GM23338 (cell line): ENCODE measurements at regions not wholly inside any gene's neighbourhood (a gene's known extent, or its start where the extent isn't known, plus 50 kb on each side); places are given as distances from the start of the nearest gene placed in this dataset.

Experiments
- ATAC-seq: fragments of 200-7000 bp; cut with Tn5 transposase; 3 replicates; pipeline ENCODE4 v1.9.1; 2020
- DNase-seq: peaks from one replicate; pipeline ENCODE4 v3.0.0-alpha.2; 2015; ENCODE audit warnings: low spot score
- H2AFZ ChIP-seq: fragments of 200-600 bp; sonication (generic); 2 replicates; pipeline ENCODE4 v1.8.0; 2016; ENCODE audit warnings: antibody characterized with exemption, mild to moderate bottlenecking, moderate library complexity
- H3F3A ChIP-seq: fragments of 200-600 bp; sonication (generic); replicated peaks from 2 replicates; pipeline ENCODE4 v1.8.0; 2017; ENCODE audit warnings: antibody characterized with exemption, mixed run types, low read depth
- H3K27ac ChIP-seq: fragments of 200-600 bp; sonication (generic); 2 replicates; pipeline ENCODE4 v1.6.1; 2016; ENCODE audit warnings: low read depth
- H3K27me3 ChIP-seq: fragments of 200-600 bp; sonication (generic); 2 replicates; pipeline ENCODE4 v1.8.0; 2016; ENCODE audit warnings: mild to moderate bottlenecking, mixed run types, moderate library complexity; ENCODE audit not compliant: insufficient read depth
- H3K36me3 ChIP-seq: fragments of 200-600 bp; sonication (generic); 2 replicates; pipeline ENCODE4 v1.8.0; 2016; ENCODE audit warnings: mild to moderate bottlenecking; ENCODE audit not compliant: insufficient read depth
- H3K4me1 ChIP-seq: fragments of 200-600 bp; sonication (generic); 2 replicates; pipeline ENCODE4 v1.8.0; 2016; ENCODE audit warnings: mild to moderate bottlenecking, moderate library complexity; ENCODE audit not compliant: insufficient read depth
- H3K4me2 ChIP-seq: fragments of 200-600 bp; sonication (generic); 2 replicates; pipeline ENCODE4 v1.7.1; 2017; ENCODE audit warnings: mixed run types
- H3K4me3 ChIP-seq: fragments of 200-600 bp; sonication (generic); 2 replicates; pipeline ENCODE4 v1.6.1; 2016; ENCODE audit warnings: mixed run types
- H3K79me2 ChIP-seq: fragments of 200-600 bp; sonication (generic); replicated peaks from 2 replicates; pipeline ENCODE4 v1.8.0; 2017; ENCODE audit warnings: mild to moderate bottlenecking; ENCODE audit not compliant: insufficient read depth
- H3K9me2 ChIP-seq: fragments of 200-600 bp; sonication (generic); 2 replicates; pipeline ENCODE4 v1.8.0; 2017; ENCODE audit not compliant: insufficient read depth
- H4K20me1 ChIP-seq: fragments of 200-600 bp; sonication (generic); replicated peaks from 2 replicates; pipeline ENCODE4 v1.8.0; 2017; ENCODE audit warnings: mild to moderate bottlenecking; ENCODE audit not compliant: insufficient read depth
- H3K27ac Mint-ChIP-seq: 2 replicates; pipeline ENCODE4 v1.8.0; 2020; ENCODE audit warnings: inconsistent platforms, mild to moderate bottlenecking, moderate library complexity, mixed read lengths
- H3K27me3 Mint-ChIP-seq: 3 replicates; pipeline ENCODE4 v1.8.0; 2022; ENCODE audit warnings: low read depth, mild to moderate bottlenecking, moderate library complexity, mixed read lengths, inconsistent platforms; ENCODE audit not compliant: insufficient read depth, poor library complexity
- H3K36me3 Mint-ChIP-seq: 3 replicates; pipeline ENCODE4 v1.8.0; 2021; ENCODE audit warnings: low read depth, mild to moderate bottlenecking, inconsistent platforms, moderate library complexity, mixed read lengths
- H3K4me1 Mint-ChIP-seq: 3 replicates; pipeline ENCODE4 v1.8.0; 2020; ENCODE audit warnings: mild to moderate bottlenecking, inconsistent platforms, mixed read lengths
- H3K4me3 Mint-ChIP-seq: 3 replicates; pipeline ENCODE4 v1.8.0; 2021; ENCODE audit warnings: moderate library complexity, mild to moderate bottlenecking, inconsistent platforms, mixed read lengths
- H3K9me3 Mint-ChIP-seq: 3 replicates; pipeline ENCODE4 v1.8.0; 2020; ENCODE audit warnings: moderate library complexity, mild to moderate bottlenecking, inconsistent platforms, mixed read lengths
- CREB1 ChIP-seq: fragments of 250-450 bp; sonication (Bioruptor Pico); IDR thresholded peaks from 2 replicates; pipeline ENCODE4 v1.5.0; 2020; ENCODE audit warnings: low read depth, mild to moderate bottlenecking, moderate library complexity
- EZH2phosphoT487 ChIP-seq: fragments of 200-600 bp; sonication (generic); IDR thresholded peaks from one replicate; pipeline ENCODE4 v1.8.1; 2018; ENCODE audit warnings: antibody characterized with exemption; ENCODE audit not compliant: unreplicated experiment
- NANOG ChIP-seq: IDR thresholded peaks from 2 replicates; pipeline ENCODE4 v1.6.1; 2016; ENCODE audit warnings: antibody characterized with exemption, borderline replicate concordance
- POLR2AphosphoS5 ChIP-seq: IDR thresholded peaks from 2 replicates; pipeline ENCODE4 v1.6.1; 2016; ENCODE audit warnings: antibody characterized with exemption, low read depth
- STAT1 ChIP-seq: IDR thresholded peaks from one replicate; pipeline ENCODE4 v1.6.1; 2016; ENCODE audit warnings: antibody characterized with exemption; ENCODE audit not compliant: unreplicated experiment
- ZNF462 ChIP-seq: fragments of 250-450 bp; sonication (Bioruptor Pico); IDR thresholded peaks from 2 replicates; pipeline ENCODE4 v1.5.0; 2020; ENCODE audit warnings: mild to moderate bottlenecking, moderate library complexity
- TF ChIP-seq, protein P1 (sequence below): IDR thresholded peaks from one replicate; pipeline ENCODE4 v1.6.1; 2018; ENCODE audit warnings: antibody characterized with exemption; ENCODE audit not compliant: unreplicated experiment
- TF ChIP-seq, protein P2 (sequence below): IDR thresholded peaks from 2 replicates; pipeline ENCODE4 v1.6.1; 2016; ENCODE audit warnings: antibody characterized with exemption

DNA sequence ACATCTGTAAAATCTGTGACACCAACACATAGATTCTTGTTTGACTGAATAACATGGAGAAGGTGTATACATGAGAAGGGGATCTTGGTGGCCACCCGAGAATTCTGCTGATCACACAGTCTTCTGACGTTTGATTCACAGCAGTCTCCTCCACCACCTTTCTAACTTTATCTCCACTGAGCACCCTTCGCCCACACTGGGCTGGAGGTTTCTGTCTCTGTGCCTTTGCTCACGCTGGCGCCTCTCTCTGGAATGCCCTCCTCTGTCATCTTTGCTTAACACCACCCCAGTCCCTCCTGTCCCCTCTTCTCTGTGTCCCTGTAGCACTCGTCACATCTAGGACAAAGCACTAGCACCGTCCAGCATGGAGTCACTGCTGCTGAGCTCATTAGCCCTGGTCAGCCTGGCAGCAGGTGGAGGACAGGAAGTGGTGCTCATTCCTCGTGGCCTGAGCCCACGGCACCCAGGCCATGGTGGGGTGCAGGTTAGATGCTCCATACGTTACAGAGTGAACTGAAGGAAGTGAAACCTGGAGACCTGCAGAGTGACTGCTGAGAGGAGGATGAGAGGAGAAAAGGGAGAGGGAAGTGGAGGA is 384.6 kb downstream of the UQCRFS1 start:
- Histone ChIP-seq H4K20me1 (no peaks in the 10 kb centered on the region), H3K27ac (no peak overlapping the region), H3K36me3 (no peaks in the 10 kb centered on the region), H3K79me2 (no peaks in the 10 kb centered on the region), H3K27me3 (no peaks in the 10 kb centered on the region), H3K9me2 (peaks cover 20% of the 10 kb centered on the region), H3K4me3 (no peak overlapping the region), H2AFZ (no peak overlapping the region), H3K4me2 (no peak overlapping the region), H3F3A (no peaks in the 10 kb centered on the region), H3K4me1 (peaks cover 17% of the 10 kb centered on the region)
- H3K9me3 Mint-ChIP-seq = no peaks in the 10 kb centered on the region
- H3K27me3 Mint-ChIP-seq = peaks cover 4% of the 10 kb centered on the region
- peaks cover 23% of the 10 kb centered on the region for H3K4me1 Mint-ChIP-seq
- TF ChIP-seq NANOG (no peak), ZNF462 (CRISPR knock-in tag) (no peak), STAT1 (no peak), POLR2AphosphoS5 (no peak), EZH2phosphoT487 (no peak), CREB1 (no peak)
- TF ChIP-seq, protein P1, sequence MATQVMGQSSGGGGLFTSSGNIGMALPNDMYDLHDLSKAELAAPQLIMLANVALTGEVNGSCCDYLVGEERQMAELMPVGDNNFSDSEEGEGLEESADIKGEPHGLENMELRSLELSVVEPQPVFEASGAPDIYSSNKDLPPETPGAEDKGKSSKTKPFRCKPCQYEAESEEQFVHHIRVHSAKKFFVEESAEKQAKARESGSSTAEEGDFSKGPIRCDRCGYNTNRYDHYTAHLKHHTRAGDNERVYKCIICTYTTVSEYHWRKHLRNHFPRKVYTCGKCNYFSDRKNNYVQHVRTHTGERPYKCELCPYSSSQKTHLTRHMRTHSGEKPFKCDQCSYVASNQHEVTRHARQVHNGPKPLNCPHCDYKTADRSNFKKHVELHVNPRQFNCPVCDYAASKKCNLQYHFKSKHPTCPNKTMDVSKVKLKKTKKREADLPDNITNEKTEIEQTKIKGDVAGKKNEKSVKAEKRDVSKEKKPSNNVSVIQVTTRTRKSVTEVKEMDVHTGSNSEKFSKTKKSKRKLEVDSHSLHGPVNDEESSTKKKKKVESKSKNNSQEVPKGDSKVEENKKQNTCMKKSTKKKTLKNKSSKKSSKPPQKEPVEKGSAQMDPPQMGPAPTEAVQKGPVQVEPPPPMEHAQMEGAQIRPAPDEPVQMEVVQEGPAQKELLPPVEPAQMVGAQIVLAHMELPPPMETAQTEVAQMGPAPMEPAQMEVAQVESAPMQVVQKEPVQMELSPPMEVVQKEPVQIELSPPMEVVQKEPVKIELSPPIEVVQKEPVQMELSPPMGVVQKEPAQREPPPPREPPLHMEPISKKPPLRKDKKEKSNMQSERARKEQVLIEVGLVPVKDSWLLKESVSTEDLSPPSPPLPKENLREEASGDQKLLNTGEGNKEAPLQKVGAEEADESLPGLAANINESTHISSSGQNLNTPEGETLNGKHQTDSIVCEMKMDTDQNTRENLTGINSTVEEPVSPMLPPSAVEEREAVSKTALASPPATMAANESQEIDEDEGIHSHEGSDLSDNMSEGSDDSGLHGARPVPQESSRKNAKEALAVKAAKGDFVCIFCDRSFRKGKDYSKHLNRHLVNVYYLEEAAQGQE = no peak
- TF ChIP-seq, protein P2, sequence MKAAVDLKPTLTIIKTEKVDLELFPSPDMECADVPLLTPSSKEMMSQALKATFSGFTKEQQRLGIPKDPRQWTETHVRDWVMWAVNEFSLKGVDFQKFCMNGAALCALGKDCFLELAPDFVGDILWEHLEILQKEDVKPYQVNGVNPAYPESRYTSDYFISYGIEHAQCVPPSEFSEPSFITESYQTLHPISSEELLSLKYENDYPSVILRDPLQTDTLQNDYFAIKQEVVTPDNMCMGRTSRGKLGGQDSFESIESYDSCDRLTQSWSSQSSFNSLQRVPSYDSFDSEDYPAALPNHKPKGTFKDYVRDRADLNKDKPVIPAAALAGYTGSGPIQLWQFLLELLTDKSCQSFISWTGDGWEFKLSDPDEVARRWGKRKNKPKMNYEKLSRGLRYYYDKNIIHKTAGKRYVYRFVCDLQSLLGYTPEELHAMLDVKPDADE = no peak
- no peaks in the 10 kb centered on the region for H3K36me3 Mint-ChIP-seq
- ATAC-seq (no peak), DNase-seq (no peak)
- H3K4me3 Mint-ChIP-seq = no peak overlapping the region
- no peak overlapping the region for H3K27ac Mint-ChIP-seq
